ENCODE measurements at regions not wholly inside any gene's neighbourhood (a gene's known extent, or its start where the extent isn't known, plus 50 kb on each side); places are given as distances from the start of the nearest gene placed in this dataset.

GRCh38 chr10:130720235-130720634, 584.0 kb downstream of the GLRX3 start:
- no peak for TF ChIP-seq CTCF (IDR thresholded peaks at IDR 0.05)
- Histone ChIP-seq H3K27me3 (no peaks in the 10 kb centered on the region), H3K27ac (no peak overlapping the region), H3K9me3 (no peaks in the 10 kb centered on the region), H3K4me1 (ENCODE audit: control insufficient read depth in 1 of 2, insufficient read depth in 1 of 2, low read depth in 1 of 2, low read length in 1 of 2) (no peaks in the 10 kb centered on the region), H3K36me3 (no peaks in the 10 kb centered on the region), H3K4me3 (ENCODE audit: low read depth in 1 of 2, low read length in 1 of 2) (no peak overlapping the region)

- Histone ChIP-seq H3K9me3 (no peaks in the 10 kb centered on the region), H3K4me1 (ENCODE audit: control insufficient read depth in 1 of 2, insufficient read depth in 1 of 2, low read depth in 1 of 2, low read length in 1 of 2) (no peaks in the 10 kb centered on the region)
- TF ChIP-seq CTCF (IDR thresholded peaks at IDR 0.05), result no peak
Measured at GRCh38 chr10:130721971-130722370, 585.8 kb downstream of the GLRX3 start.

GRCh38 chr10:130723704-130724103, 587.5 kb downstream of the GLRX3 start:
- H3K9me3 ChIP-seq, result no peaks in the 10 kb centered on the region
- H3K4me1 ChIP-seq (ENCODE audit: control insufficient read depth in 1 of 2, insufficient read depth in 1 of 2, low read depth in 1 of 2, low read length in 1 of 2), result no peaks in the 10 kb centered on the region
- H3K36me3 ChIP-seq, result no peaks in the 10 kb centered on the region
- H3K27ac ChIP-seq, result no peak overlapping the region
- no peak overlapping the region for H3K4me3 ChIP-seq (ENCODE audit: low read depth in 1 of 2, low read length in 1 of 2)
- H3K27me3 ChIP-seq, result no peaks in the 10 kb centered on the region
- no peak for TF ChIP-seq CTCF (IDR thresholded peaks at IDR 0.05)

More at GRCh38 chr10:130721971-130722370, 585.8 kb downstream of the GLRX3 start:
- no peak overlapping the region for H3K27ac ChIP-seq
- no peak overlapping the region for H3K4me3 ChIP-seq (ENCODE audit: low read depth in 1 of 2, low read length in 1 of 2)
- H3K36me3 ChIP-seq, result no peaks in the 10 kb centered on the region
- H3K27me3 ChIP-seq, result no peaks in the 10 kb centered on the region

- Histone ChIP-seq H3K36me3 (no peaks in the 10 kb centered on the region), H3K4me3 (ENCODE audit: low read depth in 1 of 2, low read length in 1 of 2) (no peak overlapping the region), H3K9me3 (peaks cover 3% of the 10 kb centered on the region), H3K27me3 (no peaks in the 10 kb centered on the region), H3K4me1 (ENCODE audit: control insufficient read depth in 1 of 2, insufficient read depth in 1 of 2, low read depth in 1 of 2, low read length in 1 of 2) (no peaks in the 10 kb centered on the region), H3K27ac (no peak overlapping the region)
- TF ChIP-seq CTCF (IDR thresholded peaks at IDR 0.05), result no peak
Measured at GRCh38 chr10:130725474-130725970, 586.0 kb downstream of the TCERG1L start.

GRCh38 chr10:130726996-130727725, 584.4 kb downstream of the TCERG1L start:
- H3K27me3 ChIP-seq, result no peaks in the 10 kb centered on the region
- no peaks in the 10 kb centered on the region for H3K4me1 ChIP-seq (ENCODE audit: control insufficient read depth in 1 of 2, insufficient read depth in 1 of 2, low read depth in 1 of 2, low read length in 1 of 2)
- no peak overlapping the region for H3K4me3 ChIP-seq (ENCODE audit: low read depth in 1 of 2, low read length in 1 of 2)
- H3K27ac ChIP-seq, result no peak overlapping the region
- peaks cover 3% of the 10 kb centered on the region for H3K9me3 ChIP-seq
- TF ChIP-seq CTCF (IDR thresholded peaks at IDR 0.05), result no peak
- no peaks in the 10 kb centered on the region for H3K36me3 ChIP-seq
